Hippocampal formation (tissue), 2 donors: ENCODE measurements at regions not wholly inside any gene's neighbourhood (a gene's known extent, or its start where the extent isn't known, plus 50 kb on each side); places are given as distances from the start of the nearest gene placed in this dataset.

Source experiments
- DNase-seq, 2 donors: peaks; one replicate each; lab custom pipeline; 2025; lab: John Stamatoyannopoulos, UW

- DNase-seq = no peak
Observed at GRCh38 chr20:20938131-20938530, 168.0 kb downstream of the LINC00237 start.

- DNase-seq = no peak
Observed at GRCh38 chr20:20933142-20933958, 172.8 kb downstream of the LINC00237 start.

DNA sequence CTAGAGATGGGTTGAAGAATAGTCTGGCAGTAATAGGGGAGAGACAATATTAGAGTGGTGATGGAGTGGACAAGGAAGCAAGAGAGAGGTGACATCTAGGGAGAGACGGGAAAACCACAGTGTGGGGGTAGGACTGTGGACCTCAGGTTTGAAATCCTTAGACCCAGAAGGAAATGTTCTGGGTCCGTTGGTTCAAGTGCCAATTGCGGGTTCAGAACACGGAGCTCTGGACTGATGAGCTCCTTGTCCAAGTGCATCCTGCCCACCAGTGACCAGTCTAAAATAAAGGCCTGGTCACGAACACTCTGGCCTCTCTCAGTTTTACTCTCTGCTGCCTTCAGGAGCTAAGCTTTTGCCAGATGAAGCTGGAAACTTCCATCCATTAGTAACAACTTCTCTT, 174.0 kb downstream of the LINC00237 start:
- DNase-seq = no peak

DNA sequence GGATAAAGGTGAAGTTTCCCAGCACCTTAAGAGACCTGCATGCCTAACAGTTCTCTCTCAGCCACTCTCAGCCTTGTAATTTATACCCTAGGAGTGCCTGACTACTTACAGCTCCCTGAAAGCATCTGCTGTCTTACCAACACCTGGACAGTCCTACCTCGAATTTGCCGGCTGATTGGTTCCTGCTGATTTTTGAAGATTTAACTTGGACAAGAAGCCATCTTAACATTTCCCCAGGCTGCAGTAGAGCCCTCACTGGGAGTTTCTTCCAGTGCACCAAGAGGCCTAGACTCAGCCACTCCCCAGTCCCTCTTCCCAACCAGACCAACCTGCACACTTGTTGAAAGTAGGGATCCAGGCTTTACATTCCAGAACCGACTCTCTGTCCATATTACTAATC, 174.5 kb downstream of the LINC00237 start:
- DNase-seq = no peak

DNA sequence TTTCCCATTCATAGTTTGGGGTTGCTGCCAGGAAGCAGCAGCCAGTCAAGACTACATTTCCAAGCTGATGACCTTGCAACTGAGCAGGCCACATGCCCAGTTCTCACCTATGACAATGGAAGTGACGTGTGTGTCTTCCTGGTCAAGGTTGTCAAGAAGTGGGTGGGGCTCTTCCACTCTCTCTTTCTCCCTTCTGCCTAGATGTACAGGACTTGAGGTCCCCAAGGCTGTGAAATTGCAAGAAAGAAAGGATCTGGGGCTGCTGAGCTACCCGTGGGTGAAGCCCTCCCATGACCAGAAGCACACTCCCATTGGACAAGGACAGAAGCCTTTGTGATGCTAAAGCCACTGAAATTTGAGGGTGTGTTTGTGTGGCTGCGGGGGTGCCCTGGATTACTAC, 175.1 kb downstream of the LINC00237 start:
- DNase-seq = no peak

- DNase-seq = no peak
Observed at GRCh38 chr20:20930500-20930899, 175.7 kb downstream of the LINC00237 start.

- no peak for DNase-seq
Observed at GRCh38 chr20:20929341-20929740, 176.8 kb downstream of the LINC00237 start.

GRCh38 chr20:20926222-20926905, 179.8 kb downstream of the LINC00237 start:
- no peak for DNase-seq

GRCh38 chr20:20920433-20920832, 185.7 kb downstream of the LINC00237 start:
- DNase-seq = no peak

- DNase-seq = no peak
Observed at GRCh38 chr20:20915844-20916243, 190.3 kb downstream of the LINC00237 start.

- DNase-seq = no peak
Observed at GRCh38 chr20:20904501-20904831, 192.0 kb upstream of the RALGAPA2 start.

DNA sequence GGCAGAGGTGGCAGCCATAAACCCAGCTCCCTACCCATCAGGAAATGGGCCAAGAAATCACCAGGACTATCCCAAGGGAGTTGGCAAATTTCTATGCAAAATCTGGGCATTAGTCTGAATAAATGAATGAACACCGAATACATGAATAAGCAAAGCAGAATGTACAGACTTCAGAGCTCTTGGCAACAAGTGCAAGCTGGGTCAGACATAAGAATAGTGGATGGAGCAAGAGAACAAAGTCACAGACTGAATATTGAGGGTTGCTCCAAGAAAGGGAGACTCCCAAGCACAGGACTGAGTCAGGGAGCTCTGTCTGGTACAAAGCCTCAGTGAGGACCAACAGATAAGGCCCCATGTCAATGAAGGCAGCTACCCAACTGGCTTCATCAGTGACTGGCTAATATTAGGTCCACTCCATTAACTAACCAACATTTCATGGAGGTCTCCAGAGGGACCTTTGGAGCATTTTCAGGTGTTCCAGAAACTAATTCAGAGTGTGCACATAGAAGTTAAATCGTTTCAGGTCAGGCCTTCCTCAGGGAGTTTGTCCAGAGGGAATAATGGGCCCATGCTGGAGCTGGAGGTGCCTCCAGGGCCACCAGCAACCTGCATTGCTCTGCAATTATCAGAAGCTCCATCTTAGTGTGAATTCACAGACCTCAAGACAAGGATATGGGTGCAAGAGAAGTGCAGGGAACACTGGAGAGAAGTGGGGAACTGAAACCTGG, 191.5 kb upstream of the RALGAPA2 start:
- DNase-seq = no peak

DNA sequence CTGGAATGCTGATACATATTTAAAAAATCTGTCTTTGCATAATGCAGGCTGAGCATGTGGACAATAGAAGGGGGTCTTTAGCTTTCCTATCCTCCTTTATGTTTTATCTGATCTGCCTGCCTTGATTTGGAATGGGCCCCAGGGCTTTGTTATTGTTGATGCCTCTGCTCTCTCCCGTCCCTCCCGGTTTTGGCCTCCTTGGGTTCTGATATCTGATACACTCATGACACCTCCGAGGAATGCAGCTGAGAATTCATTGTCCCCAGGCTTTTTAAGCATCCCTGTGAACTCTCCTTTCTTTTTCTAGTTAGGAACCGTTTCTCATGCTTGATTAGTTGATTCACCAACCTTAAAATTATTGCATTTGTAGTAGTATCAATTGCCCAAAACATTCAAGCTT, 185.5 kb upstream of the RALGAPA2 start:
- no peak for DNase-seq

DNA sequence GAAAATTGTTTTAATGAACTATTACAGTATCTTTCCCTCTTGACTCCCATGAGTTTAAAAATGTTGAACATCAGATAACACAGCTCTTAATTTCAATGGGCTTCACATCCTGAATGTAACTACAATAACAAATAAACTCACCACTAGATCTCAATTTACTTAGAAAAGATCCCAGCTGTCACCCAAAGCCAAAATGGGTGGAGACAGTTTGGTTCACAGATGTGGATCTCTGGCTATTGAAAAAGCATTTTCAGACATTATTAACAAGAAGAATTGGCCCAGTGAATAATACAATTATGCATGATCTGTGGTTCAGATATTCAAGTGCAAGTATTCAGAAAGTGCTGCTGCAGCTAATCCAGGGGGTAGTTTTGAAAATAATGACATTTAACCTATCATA, 184.7 kb upstream of the RALGAPA2 start:
- no peak for DNase-seq

DNA sequence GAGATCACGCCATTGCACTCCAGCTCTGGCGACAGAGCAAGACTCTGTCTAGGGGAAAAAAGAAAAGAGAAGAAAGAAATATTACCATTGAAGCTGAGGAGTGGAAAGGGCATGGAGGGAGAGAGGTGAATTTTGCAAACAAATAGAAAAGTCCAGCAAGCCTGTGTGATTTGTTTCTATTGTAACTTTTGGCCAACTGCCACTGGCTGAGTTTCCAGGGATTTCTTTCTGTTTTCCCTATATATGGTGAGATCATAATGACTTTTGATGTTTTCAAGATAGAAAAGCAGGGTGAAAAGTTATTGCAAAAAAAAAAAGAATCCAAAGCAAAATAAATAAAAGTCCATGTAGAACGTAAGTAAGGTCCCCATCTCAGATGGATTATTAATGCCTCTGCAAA, 184.2 kb upstream of the RALGAPA2 start:
- no peak for DNase-seq

- DNase-seq = no peak
Observed at GRCh38 chr20:20895537-20895936, 183.1 kb upstream of the RALGAPA2 start.

DNA sequence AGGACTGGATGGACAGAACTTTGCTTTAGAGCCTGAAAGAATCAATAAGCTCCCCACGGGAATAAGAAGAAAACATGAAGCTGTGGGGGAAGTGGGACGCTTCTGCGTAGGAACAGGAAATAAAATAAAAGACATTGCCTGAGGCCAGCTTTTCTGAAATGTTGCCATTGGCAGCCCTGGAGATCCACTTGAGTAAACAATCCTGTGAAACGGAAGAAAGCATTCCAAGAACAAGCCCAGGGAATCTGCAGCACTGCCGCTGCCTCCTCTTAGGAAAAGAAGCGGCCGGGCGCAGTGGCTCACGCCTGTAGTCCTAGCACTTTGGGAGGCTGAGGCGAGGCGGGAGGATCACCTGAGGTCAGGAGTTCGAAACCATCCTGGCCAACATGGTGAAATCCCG, 182.3 kb upstream of the RALGAPA2 start:
- DNase-seq = no peak

- no peak for DNase-seq
Observed at GRCh38 chr20:20894280-20894679, 181.8 kb upstream of the RALGAPA2 start.

GRCh38 chr20:20892328-20892727, 179.9 kb upstream of the RALGAPA2 start:
- DNase-seq = no peak

- DNase-seq = no peak
Observed at GRCh38 chr20:20890751-20891150, 178.3 kb upstream of the RALGAPA2 start.

- DNase-seq = no peak
Observed at GRCh38 chr20:20888936-20889335, 176.5 kb upstream of the RALGAPA2 start.

DNA sequence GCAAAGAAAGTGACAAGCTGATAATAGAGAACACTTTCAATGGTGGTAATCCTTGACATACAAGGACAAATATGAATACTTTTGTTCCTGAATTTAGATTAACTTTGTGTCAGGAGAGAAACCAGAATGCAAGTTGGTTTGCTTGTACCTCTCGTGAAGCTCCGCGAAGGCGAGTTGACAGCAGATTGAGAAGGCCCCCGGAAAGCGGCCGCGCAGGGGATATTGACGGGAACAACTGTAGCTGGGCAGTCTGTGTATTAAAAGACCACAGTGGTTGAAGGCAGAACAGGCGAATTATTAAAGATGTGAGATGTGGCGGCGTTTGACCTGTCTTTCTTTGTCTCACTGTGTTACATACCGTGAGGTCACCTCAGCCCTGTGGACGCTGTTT, 175.8 kb upstream of the RALGAPA2 start:
- no peak for DNase-seq
